K562 (cell line): ENCODE measurements at regions not wholly inside any gene's neighbourhood (a gene's known extent, or its start where the extent isn't known, plus 50 kb on each side); places are given as distances from the start of the nearest gene placed in this dataset.

Experiments used
- DNMT1 ChIP-seq: fragments of 450-650 bp; IDR thresholded peaks from 2 replicates; pipeline ENCODE4 v1.6.1; 2016; ENCODE audit warnings: antibody characterized with exemption, mild to moderate bottlenecking
- EP300 ChIP-seq: IDR thresholded peaks from 2 replicates; pipeline ENCODE4 v1.6.1; 2012; ENCODE audit warnings: low read length, improper control_type of control experiment
- ETV6 ChIP-seq, 3 experiments: fragments of 150-350 bp in 1 of 3; sonication (generic) in 1 of 3; formaldehyde crosslinking in 1 of 3; IDR thresholded peaks; 2 replicates each; pipeline versions ENCODE4 v1.6.1 to v1.8.0; 2014 to 2022; ENCODE audit warnings: borderline replicate concordance in 2 of 3, low read depth in 2 of 3, antibody characterized with exemption in 1 of 3, low read length in 1 of 3, mild to moderate bottlenecking in 1 of 3, missing genetic modification reagents in 1 of 3
- FOXJ3 ChIP-seq: sonication (generic); formaldehyde crosslinking; IDR thresholded peaks from 2 replicates; pipeline ENCODE4 v1.4.0; 2020; ENCODE audit warnings: mild to moderate bottlenecking, missing genetic modification reagents
- JUND ChIP-seq, 2 experiments: IDR thresholded peaks; 2 replicates in 1 of 2; 3 replicates in 1 of 2; pipeline ENCODE4 v1.6.1; 2011; ENCODE audit warnings: borderline replicate concordance in 2 of 2, low read depth in 2 of 2, low read length in 2 of 2, improper control_type of control experiment in 1 of 2, missing biosample characterization in 1 of 2, missing genetic modification characterization in 1 of 2, missing genetic modification reagents in 1 of 2
- POLR2AphosphoS5 ChIP-seq: IDR thresholded peaks from 2 replicates; pipeline ENCODE4 v1.6.1; 2011; ENCODE audit warnings: mild to moderate bottlenecking, low read depth, low read length, moderate library complexity; ENCODE audit not compliant: control insufficient read depth, insufficient read depth
- U2AF2 ChIP-seq: fragments of 200-400 bp; formaldehyde crosslinking; optimal IDR thresholded peaks from 2 replicates; pipeline ENCODE3; 2017; ENCODE audit warnings: low read depth, mild to moderate bottlenecking, low read length
- ZNF3 ChIP-seq: fragments of 250-450 bp; sonication (Bioruptor Pico); IDR thresholded peaks from 2 replicates; pipeline ENCODE4 v1.5.0; 2021; ENCODE audit warnings: mild to moderate bottlenecking, moderate library complexity
- ZNF347 ChIP-seq: fragments of 450-650 bp; formaldehyde crosslinking; IDR thresholded peaks from 2 replicates; pipeline ENCODE4 v1.4.0; 2020; ENCODE audit warnings: low read depth, mild to moderate bottlenecking, moderate library complexity
- TF ChIP-seq, protein P1 (sequence below), 3 experiments: IDR thresholded peaks in 2 of 3; conservative IDR thresholded peaks in 1 of 3; 2 replicates each; pipeline ENCODE4 v1.5.1; 2011 to 2012; ENCODE audit warnings: low read length in 3 of 3, mild to moderate bottlenecking in 3 of 3, control low read depth in 2 of 3, improper control_type of control experiment in 1 of 3, inconsistent platforms in 1 of 3, low read depth in 1 of 3, mixed read lengths in 1 of 3, moderate library complexity in 1 of 3; ENCODE audit not compliant: insufficient read depth in 2 of 3
- TF ChIP-seq, protein P2 (sequence below): fragments of 450-650 bp; formaldehyde crosslinking; IDR thresholded peaks from 2 replicates; pipeline ENCODE4 v1.4.0; 2022; ENCODE audit warnings: missing genetic modification characterization

DNA sequence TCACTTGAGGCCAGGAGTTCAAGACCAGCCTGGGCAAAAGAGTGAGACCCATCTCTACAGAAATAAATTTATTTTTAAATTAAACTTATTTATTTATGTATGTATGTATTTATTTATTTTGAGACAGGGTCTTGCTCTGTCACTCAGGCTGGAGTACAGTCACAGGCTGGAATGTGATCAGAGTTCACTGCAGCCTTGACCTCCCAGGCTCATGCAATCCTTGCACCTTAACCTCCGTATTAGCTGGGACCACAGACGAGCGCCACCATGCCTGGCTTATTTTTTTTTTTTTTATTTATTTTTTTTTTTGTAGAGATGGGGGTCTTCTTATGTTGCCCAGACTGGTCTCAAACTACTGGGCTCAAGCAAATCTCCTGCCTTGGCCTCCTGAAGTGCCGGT, 135.2 kb upstream of the HES1 start:
- TF ChIP-seq ZNF347: no peak
- TF ChIP-seq, protein P1, sequence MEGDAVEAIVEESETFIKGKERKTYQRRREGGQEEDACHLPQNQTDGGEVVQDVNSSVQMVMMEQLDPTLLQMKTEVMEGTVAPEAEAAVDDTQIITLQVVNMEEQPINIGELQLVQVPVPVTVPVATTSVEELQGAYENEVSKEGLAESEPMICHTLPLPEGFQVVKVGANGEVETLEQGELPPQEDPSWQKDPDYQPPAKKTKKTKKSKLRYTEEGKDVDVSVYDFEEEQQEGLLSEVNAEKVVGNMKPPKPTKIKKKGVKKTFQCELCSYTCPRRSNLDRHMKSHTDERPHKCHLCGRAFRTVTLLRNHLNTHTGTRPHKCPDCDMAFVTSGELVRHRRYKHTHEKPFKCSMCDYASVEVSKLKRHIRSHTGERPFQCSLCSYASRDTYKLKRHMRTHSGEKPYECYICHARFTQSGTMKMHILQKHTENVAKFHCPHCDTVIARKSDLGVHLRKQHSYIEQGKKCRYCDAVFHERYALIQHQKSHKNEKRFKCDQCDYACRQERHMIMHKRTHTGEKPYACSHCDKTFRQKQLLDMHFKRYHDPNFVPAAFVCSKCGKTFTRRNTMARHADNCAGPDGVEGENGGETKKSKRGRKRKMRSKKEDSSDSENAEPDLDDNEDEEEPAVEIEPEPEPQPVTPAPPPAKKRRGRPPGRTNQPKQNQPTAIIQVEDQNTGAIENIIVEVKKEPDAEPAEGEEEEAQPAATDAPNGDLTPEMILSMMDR (IDR thresholded peaks at IDR 0.05 in 2 of 3, conservative IDR thresholded peaks at IDR 0.05 in 1 of 3; ENCODE audit: insufficient read depth in 2 of 3, low read depth in 1 of 3, low read length in 3 of 3): no peak
- no peak for TF ChIP-seq ZNF3
- no peak for TF ChIP-seq U2AF2
- TF ChIP-seq EP300: no peak
- TF ChIP-seq JUND (IDR thresholded peaks at IDR 0.05; ENCODE audit: borderline replicate concordance, low read depth, low read length): no peak
- TF ChIP-seq JUND (tag; IDR thresholded peaks at IDR 0.05; ENCODE audit: borderline replicate concordance, low read depth, low read length): no peak
- no peak for TF ChIP-seq FOXJ3 (CRISPR knock-in tag)
- TF ChIP-seq DNMT1: no peak
- TF ChIP-seq ETV6 (IDR thresholded peaks at IDR 0.05; ENCODE audit: borderline replicate concordance in 1 of 2, low read depth in 2 of 2, low read length in 1 of 2): no peak
- no peak for TF ChIP-seq ETV6 (CRISPR knock-in tag; IDR thresholded peaks at IDR 0.05; ENCODE audit: borderline replicate concordance)
- TF ChIP-seq, protein P2, sequence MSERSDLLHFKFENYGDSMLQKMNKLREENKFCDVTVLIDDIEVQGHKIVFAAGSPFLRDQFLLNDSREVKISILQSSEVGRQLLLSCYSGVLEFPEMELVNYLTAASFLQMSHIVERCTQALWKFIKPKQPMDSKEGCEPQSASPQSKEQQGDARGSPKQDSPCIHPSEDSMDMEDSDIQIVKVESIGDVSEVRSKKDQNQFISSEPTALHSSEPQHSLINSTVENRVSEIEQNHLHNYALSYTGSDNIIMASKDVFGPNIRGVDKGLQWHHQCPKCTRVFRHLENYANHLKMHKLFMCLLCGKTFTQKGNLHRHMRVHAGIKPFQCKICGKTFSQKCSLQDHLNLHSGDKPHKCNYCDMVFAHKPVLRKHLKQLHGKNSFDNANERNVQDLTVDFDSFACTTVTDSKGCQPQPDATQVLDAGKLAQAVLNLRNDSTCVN (CRISPR knock-in tag): no peak
- TF ChIP-seq POLR2AphosphoS5: no peak
